Fibroblast of skin of left biceps (primary cell): ENCODE measurements at regions not wholly inside any gene's neighbourhood (a gene's known extent, or its start where the extent isn't known, plus 50 kb on each side); places are given as distances from the start of the nearest gene placed in this dataset.
"Not testable (repeated sequence)": the region's sequence is repeated elsewhere in the genome, so short reads cannot be mapped to it uniquely, and the experiment has no call there.

Experiments used
- DNase-seq, 2 experiments: peaks; one replicate each; pipeline ENCODE4 v3.0.0-alpha.2; 2013; ENCODE audit warnings: low read depth in 2 of 2

DNA sequence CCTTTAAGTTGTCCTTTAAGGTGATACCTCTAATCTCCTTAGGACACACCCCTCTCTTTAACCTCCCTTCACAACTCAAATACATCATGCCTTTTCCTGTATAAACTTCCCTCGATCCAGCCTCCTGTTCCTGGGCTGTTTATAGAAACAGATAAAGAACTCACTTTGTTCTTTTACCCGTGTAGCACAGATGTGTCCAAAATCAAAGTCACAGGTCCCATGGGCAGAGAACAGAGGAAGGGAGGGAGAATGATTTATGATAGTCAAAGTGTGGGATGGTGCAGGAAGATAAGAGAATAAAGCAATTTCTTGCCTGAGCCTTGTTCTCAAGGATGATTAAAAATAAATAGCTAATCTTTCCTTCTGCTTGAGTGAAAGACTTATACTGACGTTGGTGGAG is 50.3 kb upstream of the CABCOCO1 start:
- no peak for DNase-seq

DNA sequence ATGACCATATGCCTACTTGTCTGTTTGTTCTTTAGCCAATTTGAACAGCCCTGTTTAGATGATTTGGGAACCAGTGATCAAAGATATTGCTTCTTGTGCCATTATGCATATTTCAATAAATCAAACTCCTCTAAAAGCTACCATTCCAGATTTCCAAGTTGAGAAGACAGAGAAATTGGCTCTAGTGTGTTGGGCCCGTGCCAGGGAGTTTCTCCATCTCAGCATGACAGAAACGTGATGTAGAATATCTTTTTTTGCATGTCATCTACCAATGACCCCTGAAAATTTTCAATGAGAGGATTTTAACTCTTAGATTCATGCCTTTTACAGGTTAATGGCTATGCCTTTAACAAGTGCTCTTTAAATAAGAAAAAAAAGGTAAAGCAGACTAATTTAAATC is 50.7 kb upstream of the CABCOCO1 start:
- no peak for DNase-seq

DNA sequence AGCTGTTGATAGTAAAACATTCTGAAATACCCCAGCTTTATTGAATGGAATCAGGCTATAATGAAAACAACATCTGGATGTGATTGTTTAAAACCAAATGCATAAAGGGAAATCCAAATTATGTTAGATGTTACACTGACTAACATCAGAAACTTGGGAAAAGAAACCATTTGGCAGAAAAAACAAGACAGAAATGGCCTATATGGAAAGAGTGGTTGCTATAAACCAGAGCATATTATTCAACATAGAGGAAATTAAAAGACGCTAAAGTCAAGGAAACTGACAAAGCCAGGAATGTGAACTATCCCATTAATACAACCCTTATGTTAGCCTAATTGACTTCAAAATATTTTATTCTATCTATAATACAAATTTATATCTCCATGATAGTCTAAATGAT is 53.0 kb upstream of the CABCOCO1 start:
- DNase-seq: peak; percentile 61 to 68

DNA sequence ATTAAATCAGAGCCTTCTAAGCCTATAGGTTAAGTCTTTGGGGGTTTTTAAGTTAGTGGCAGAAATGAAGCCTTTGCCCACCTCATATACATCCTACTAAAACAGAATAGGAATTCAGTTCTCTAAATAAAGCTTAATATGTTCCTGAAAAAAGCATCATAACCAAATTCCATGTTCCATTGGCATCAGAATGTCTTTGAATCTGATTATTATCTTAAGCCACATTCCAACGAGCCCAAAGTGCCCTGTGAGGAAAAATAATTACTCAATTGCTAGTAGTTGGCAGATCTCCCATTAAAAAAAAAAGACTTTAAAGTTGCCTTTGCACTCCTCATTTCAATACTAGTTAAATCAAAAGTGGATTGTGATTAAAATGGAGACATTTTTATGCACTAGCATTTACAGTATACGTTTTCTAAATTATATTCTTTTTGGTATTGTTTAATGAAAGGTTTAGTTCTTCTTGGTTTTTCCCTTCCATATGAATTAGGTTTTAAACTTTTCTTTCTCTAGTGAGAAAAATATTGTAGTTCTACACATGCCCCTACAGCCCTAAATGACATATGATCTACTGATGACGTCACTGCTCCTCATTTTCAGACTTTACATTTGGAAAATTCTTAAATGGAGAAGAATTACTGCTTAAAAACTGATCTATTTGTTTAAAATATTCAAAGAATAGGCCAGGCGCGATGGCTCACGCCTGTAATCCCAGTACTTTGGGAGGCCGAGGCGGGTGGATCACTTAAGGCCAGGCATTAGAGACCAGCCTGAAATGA is 54.3 kb upstream of the CABCOCO1 start:
- DNase-seq: no peak

DNA sequence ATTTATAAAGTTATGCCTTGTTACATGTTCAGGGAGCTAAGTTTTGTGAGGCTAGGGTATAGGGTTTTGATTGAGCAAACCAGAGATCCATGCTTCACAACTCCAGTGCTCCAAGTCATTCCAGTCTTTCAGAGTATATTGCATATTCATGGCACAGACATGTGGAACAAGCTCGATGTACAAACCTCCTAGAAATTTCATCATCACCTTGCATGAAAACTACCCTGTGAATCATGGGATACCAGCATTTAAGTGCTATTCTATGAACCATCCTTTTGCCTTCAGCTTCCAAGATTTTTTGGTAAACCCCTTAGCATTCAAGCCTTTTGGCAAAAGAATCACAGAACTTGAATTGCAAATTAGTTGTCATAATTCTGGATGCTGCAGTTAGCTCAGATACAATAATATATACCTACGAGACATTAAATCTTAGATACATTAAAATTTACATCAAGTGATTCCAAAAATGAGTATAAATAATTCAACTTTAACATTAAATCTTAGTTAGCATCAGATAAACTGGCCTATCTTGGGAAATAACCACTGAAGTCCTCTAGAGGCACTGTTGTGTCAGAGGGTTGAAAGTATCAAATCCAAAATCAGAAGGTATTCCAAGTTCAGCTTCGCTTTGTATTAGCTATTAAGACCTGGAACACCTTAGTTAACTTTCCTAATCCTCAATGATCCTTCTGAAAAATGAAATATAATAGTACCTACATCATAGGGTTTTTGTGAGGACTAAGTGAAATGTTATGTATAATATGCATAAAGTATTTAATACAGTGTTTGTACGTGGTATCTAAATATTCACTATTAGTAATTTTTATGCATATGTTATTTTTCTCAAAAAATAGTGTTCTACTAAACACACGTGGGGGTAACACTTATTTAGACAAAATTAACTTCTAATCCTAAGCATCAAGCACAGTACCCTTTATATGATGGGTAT is 55.5 kb upstream of the CABCOCO1 start:
- no peak for DNase-seq

DNA sequence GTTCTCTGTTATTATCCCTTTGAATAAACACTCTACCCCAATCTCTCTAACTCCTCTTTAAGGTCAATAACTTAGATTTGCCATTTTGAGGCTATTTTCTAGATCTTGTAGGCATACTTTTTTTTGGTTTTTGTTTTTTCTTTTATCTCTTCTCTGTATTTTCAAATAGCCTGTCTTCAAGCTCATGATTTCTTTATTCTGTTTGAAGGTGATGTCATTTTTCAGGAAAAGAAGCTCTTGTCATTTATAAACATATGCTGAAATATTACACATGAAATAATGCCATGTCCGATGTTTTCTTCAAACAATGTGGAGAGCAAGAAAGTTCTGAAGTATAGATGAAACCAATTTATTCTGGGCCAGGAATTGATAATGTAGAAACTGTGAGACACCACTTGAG is 57.5 kb upstream of the CABCOCO1 start:
- no peak for DNase-seq

DNA sequence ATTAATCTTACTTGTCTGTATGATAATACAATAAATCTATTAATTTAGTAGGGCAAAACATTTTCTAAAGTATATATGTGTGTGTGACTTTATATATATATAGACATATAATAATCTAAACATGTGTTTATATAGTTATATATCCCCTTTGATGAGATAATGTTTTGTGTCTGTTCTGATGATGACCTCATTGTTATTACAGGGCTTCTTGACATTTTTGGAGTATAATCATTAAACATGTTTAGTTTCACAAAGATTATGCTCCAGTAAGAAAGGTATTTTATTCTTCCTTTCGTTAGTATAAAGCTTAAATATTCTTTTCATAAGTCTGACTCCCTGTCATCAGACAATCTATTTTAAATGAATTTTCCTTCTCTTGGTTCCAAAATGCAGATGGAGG is 62.3 kb upstream of the CABCOCO1 start:
- DNase-seq: no peak

DNA sequence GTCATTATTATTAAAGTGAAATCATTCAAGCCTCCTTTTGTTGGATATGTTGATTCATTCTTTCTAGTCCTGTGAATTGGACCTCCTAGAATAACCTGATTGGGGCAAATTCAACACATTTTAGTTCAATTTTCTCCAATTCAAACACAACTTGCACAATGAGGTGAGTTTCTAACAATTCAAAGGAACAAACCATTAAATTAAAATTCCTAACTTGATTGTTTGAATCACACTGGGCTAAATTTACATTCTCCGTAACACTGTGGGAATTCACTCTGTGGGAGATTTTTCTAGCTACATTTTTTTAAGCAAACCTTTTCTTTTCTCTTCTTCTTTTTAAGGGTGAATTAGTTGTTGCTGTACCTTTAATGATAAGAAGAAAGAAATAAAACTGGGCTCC is 68.3 kb upstream of the CABCOCO1 start:
- DNase-seq: no peak

DNA sequence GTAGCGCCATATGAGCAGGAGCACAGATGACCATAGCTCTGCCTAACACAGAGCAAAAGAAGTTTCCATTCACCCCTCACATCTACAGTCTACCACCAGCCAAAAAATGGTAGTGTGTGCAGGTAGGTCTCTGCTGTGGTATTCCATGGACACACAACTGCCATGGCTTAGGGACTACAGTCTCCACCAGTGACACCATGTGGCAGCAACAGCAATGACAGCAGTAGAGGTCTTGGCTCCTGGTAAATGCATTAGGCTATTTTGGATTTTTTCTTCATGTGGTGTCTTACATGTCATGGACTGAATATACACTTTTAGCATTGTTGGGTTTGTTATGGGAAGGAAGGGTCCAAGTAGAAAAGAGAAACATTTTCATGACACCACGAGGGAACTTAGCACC is 70.1 kb upstream of the CABCOCO1 start:
- no peak for DNase-seq

DNA sequence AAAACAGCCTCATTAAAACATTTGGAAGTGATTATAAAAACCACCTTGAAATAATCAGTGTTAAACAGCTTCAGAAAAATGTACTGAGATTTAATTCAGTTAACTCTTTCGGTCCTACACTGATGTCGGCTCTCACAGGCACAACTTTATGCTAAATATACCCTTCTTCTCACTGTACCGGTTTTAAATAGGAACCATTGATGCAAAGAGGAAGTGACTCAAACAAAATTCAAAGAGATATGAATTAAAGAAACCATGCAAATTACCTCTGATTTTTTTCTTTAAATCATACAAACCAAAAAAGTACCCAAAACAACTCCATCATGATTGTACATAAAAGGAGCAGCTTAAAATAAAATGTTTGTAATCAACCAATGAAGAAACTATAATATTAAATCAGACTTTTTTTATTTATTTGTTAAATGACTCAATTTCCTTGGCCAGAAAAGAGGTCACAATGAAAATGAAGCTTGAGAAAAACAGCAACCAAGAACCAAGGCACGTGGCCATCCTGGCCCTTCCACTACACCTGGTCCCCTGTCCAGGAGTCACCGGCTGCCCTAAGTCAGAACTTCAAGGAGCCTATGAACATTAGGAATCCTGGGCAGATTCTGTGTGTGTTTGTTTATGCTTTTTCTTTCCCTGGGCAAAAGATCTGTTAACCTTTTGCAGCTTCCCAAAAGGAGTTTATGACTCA is 73.0 kb upstream of the CABCOCO1 start:
- DNase-seq: no peak

DNA sequence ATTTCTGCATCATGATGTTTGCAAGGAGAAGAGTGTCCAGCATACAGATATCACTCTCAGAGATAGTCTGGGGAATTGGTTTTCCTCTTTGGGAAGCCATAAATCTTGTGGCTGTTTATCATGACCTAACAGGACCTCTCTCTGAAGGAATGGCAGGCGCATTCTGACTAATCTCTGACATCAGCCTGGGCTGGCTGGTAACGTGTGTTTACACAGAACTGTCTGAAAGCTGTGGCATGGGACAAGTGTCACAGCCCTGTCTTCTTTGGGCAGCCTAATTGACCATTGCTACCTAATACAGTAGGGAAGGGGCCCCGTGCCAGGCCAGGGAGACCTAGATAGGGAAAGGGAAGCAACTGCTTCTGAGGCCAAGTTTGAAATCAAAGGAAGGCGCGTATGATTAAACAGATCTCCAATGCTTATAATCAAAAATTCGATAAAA is 73.9 kb upstream of the CABCOCO1 start:
- no peak for DNase-seq

DNA sequence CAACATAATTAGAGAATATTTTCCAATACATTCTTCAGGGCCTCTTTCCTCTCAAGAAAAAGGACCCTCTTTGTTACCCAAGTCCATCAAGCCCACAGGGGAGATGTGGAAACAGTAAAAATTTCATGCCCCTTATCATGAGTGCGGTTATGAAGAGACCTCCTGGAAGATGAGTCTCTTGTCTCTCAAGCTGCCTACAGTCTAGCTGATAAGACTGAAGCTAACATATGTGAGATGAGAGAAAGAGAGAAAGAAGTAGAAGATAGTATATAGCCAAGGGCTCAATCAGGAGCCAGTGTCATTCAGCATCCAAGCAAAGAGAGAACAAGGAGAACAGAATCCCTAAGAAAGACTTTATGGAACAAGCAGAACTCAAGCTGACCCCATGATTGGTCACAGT is 75.9 kb upstream of the CABCOCO1 start:
- DNase-seq: no peak

DNA sequence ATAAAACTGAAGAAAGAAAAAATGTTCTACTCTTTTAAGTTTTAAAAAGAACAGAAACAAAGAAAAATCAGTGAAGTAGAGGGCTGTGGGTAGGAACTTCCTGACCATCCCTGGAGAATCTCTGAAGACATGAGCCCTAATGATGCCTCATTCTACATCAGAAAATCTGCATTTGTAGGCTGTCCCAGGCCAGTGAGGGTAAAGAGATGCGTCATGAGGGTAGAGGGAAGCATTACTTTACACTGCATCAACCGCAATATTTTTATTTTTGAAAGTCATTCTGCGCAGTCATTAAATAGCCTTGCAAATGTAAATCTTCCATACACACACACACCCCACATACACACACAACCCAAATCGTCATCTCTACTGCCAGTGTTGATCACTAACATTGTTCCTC is 82.1 kb upstream of the CABCOCO1 start:
- DNase-seq: no peak

DNA sequence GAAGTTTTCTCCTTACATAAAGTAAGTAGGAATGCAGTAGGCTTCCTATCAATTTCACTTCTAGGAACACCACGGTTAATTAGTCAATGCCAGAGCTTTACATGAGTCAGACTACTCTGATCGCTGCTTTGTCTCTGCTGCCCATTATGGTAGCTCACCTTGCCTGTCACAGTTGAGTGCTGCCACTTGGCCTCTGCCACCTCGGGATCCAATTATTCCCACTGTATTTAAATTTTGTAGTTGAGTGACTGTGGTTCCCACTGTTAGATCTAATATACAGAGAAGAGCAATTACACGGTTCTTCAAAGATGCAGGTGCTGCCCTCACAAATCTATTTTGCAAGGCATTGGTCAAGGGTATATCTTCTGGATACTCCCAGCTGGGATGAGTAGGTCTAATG is 92.5 kb upstream of the CABCOCO1 start:
- DNase-seq: not testable (repeated sequence)

DNA sequence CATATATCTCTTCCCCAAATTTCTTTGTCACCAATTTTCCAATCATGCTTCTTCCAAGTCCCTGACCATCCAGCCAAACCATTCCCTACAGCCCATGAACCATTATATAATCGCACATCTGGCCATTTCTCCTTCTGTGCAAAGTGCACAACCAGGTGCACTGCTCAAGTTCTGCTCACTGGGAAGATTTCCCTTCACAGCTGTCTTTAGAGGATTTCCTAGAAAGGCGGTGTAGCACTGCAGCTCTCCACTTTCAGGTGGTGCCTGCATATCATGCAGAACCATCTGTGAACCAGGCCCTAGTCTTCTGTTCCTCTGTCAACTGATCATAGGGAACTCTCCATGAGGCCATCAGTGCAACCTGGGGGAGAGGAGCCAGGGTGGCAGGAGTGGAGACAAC is 95.0 kb upstream of the CABCOCO1 start:
- DNase-seq: no peak

DNA sequence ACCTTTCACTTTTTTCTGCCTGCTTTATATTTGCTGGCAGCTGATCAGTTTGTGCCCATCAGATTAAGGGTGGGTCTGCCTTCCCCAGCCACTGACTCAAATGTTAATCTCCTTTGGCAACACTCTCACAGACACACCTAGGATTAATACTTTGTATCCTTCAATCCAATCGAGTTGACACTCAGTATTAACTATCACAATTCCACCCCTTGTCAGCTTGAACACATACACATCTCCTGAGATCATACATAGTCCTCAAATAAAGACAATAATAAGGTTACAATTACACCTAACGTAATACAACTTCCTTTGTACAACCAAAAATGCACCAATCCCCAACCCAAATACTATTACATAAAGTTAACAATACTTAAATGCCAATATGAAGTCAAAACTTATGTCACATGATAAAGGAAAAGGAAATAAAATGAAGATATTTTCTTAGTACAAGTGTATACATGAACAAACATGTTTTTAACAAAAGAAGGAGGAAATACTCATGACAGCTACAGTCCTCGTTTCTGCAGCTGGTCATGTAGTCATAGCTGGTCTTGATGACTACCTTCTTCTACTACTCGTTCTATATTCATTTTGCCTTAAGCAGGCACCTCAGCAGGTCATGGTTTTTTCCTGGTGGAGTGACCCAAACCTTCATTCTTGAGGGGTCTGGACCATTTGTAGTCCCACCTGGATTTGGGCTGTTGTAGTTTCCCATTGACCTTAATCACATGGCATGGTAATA is 96.7 kb upstream of the CABCOCO1 start:
- no peak for DNase-seq

DNA sequence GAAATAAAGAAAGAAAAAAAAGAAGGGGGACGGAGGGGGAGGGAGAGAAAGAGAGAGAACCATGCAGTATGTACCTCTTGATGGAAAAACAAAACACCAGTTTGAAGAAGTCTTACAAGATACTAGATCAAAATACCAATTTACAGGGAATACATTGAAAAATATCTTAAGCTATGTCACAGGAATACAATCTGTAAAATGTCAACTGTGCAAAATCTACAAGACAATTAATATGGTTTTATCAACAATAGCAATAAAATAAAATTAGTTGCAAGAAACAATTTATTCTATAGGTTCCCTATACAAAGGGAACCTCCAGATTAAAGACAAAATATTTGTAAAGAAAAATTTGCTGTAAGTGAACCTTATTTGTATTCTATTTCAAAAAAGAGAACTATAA is 98.3 kb upstream of the CABCOCO1 start:
- no peak for DNase-seq

DNA sequence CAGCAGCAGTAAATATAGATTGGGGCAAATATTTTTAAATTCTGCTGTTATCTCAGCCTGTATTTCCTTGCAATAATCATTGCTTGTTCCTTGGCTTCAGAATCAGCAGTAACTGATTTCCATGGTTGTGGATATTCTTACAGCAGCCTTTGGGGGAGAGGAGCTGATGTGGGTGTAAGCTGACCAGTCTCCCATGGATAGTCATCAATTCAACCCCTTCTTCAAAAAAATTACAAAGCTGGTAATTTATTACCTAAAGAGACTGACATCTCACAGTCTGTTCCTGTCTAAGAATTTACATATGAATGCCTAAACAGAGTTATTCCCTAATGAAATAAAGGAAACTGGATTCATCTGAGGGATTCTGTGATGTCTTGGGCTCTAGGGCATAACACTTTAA is 103.1 kb upstream of the CABCOCO1 start:
- DNase-seq: no peak

DNA sequence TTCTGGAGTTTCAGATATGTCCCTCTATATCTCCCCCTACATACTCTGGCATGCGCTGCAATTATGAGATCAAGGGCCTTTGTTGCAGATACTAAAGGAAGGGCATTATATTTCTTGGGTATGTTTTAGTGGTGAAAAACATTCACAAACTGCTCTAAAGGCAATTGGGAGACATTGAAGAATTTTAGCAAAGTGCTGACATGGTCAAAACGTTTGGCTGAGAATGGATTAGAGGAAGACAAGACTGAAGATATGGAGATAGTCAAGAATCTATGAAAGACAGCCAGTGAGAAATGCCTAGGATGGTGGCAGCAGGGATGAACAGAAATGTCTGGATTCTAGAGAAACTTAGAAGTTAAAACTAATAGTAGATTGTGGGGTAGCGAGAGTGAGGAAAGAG is 104.5 kb upstream of the CABCOCO1 start:
- no peak for DNase-seq

DNA sequence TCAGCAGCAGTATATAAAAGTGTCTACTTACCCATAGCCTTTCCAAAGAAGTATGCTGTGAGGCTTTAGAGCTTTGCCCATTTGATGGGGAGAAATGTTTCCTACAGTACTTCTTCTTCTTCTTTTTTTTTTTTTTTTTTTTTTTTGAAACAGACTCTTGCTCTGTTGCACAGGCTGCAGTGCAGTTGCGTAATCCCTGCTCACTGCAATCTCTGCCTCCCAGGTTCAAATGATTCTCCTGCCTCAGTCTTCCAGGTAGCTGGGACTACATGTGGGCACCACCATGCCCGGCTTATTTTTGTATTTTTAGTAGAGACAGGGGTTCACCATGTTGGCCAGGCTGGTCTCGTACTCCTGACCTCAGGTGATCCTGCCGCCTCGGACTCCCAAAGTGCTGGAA is 101.7 kb upstream of the TMEM26 start:
- DNase-seq: no peak

DNA sequence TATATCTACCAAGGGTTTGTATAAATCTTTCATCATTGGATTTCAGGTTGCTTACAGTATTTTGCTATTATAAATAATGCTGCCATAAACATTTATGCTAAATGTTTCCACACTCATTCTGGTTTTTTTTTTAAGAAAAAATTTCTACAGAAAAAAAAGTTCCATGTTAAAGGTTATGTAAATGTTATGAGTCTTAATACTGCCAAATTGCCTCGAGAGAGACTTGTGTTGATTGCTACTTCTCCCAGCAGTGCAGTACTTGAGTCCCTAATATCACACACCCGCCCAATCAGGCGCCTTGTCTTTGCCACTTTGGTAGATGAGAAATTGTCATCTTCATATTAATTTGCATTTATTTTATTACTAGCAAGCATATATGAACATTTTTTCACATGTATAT is 96.7 kb upstream of the TMEM26 start:
- DNase-seq: no peak

DNA sequence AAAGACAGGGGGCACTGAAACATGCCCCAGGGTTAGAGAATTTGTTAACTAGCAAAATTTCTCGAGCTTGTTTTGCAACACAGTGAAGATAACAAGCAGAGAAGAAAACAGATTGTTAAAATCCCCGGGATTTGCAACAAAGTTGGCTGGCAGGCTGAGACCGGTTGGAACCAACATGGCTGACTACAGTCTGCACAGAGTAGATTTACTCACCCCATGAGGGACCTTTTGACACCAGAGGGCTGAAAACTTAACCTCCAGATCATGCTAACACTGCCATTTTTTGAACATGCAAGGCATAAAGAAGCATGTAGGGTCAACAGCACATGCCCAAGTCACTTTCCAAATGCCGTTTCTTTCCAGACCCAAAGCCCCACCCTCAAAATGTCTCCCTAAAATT is 95.2 kb upstream of the TMEM26 start:
- DNase-seq: no peak
